Gastrocnemius medialis (tissue), 4 donors: ENCODE measurements at regions not wholly inside any gene's neighbourhood (a gene's known extent, or its start where the extent isn't known, plus 50 kb on each side); places are given as distances from the start of the nearest gene placed in this dataset.
A peak's percentile ranks its signal among the peaks of the same experiment; 100 is the strongest.

Source experiments
- ATAC-seq, 2 donors: fragments of 150-250 bp; one replicate each; pipeline ENCODE4 v1.9.1; 2016
- DNase-seq, 2 donors: peaks; one replicate each; pipeline ENCODE4 v3.0.0-alpha.2; 2019
- H3K27ac ChIP-seq, 4 donors: fragments of 200-600 bp; sonication (generic); 1 replicate in 1 of 4; 2 replicates in 3 of 4; pipeline ENCODE4 v1.5.1; 2016 to 2018; ENCODE audit warnings: mild to moderate bottlenecking in 2 of 4, moderate library complexity in 1 of 4
- H3K27me3 ChIP-seq, 3 donors: fragments of 200-600 bp; sonication (generic) in 2 of 3; 1 replicate in 1 of 3; 2 replicates in 2 of 3; pipeline versions ENCODE4 v1.5.1 to v1.6.0; 2016 to 2019; ENCODE audit warnings: mild to moderate bottlenecking in 1 of 3, moderate library complexity in 1 of 3
- H3K36me3 ChIP-seq, 2 donors: fragments of 200-600 bp; sonication (generic) in 1 of 2; one replicate each; pipeline ENCODE4 v1.5.1; 2017 to 2018
- H3K4me1 ChIP-seq, 2 donors: fragments of 200-600 bp; sonication (generic) in 1 of 2; one replicate each; pipeline ENCODE4 v1.5.1; 2016 to 2017; ENCODE audit warnings: mild to moderate bottlenecking in 2 of 2
- H3K4me3 ChIP-seq, 4 donors: fragments of 200-600 bp; sonication (generic) in 3 of 4; 1 replicate in 1 of 4; 2 replicates in 3 of 4; pipeline ENCODE4 v1.5.1; 2016 to 2019; ENCODE audit warnings: mild to moderate bottlenecking in 2 of 4
- H3K9me3 ChIP-seq, 3 donors: fragments of 200-600 bp; sonication (generic) in 2 of 3; 1 replicate in 1 of 3; 2 replicates in 2 of 3; pipeline ENCODE4 v1.5.1; 2016 to 2019
- CTCF ChIP-seq, 5 experiments: fragments of 450-650 bp in 3 of 5; fragments of 200-600 bp in 2 of 5; sonication (generic) in 2 of 5; IDR thresholded peaks in 4 of 5; conservative IDR thresholded peaks in 1 of 5; 1 replicate in 4 of 5; 2 replicates in 1 of 5; pipeline ENCODE4 v1.5.1; 2016 to 2019; ENCODE audit warnings: antibody characterized with exemption in 5 of 5, mild to moderate bottlenecking in 3 of 5, moderate library complexity in 3 of 5
- POLR2A ChIP-seq, 2 donors: fragments of 450-650 bp; IDR thresholded peaks; one replicate each; pipeline ENCODE4 v1.6.1; 2017; ENCODE audit warnings: antibody characterized with exemption in 2 of 2, mild to moderate bottlenecking in 2 of 2, moderate library complexity in 2 of 2
- in situ Hi-C, 4 donors: fragments of 200-750 bp; cut with MboI; loops; one replicate each; pipeline versions ENCODE4 v1.15.0 to v1.8.0; 2017; ENCODE audit warnings: low sequenced_read_pairs in 4 of 4
- intact Hi-C: fragments of 100-400 bp; cut with DNase I; formaldehyde crosslinking; loops from one replicate; pipeline ENCODE4 v1.15.1; 2023; ENCODE audit warnings: low total_unique reads

GRCh38 chr6:6810727-6811126 lies 222.2 kb downstream of the LY86 start:
- in situ Hi-C loops = no loop called here
- Histone ChIP-seq H3K9me3 (no peaks in the 10 kb centered on the region), H3K4me1 (peaks cover 0 to 7% of the 10 kb centered on the region in 2 donors), H3K4me3 (peak overlapping the region in 3 of 4 donors; percentile 35 to 42 (median 41)), H3K27me3 (no peaks in the 10 kb centered on the region), H3K36me3 (no peaks in the 10 kb centered on the region), H3K27ac (peak overlapping the region in 3 of 4 donors; percentile 6 to 48 (median 39))
- ATAC-seq (no peak), DNase-seq (no peak)
- TF ChIP-seq CTCF (IDR thresholded peaks at IDR 0.05 in 4 of 5, conservative IDR thresholded peaks at IDR 0.05 in 1 of 5) (no peak), POLR2A (IDR thresholded peaks at IDR 0.05) (no peak)
- intact Hi-C loops = loop anchor here (5.0 kb wide), 1 partner anchor 43 kb away; no protein-coding TSS in a partner anchor

GRCh38 chr6:6811128-6812009 lies 222.8 kb downstream of the LY86 start:
- TF ChIP-seq CTCF (IDR thresholded peaks at IDR 0.05 in 4 of 5, conservative IDR thresholded peaks at IDR 0.05 in 1 of 5) = no peak
- no peak for TF ChIP-seq POLR2A (IDR thresholded peaks at IDR 0.05)
- H3K4me1 ChIP-seq = peaks cover 0 to 7% of the 10 kb centered on the region in 2 donors
- H3K9me3 ChIP-seq = no peaks in the 10 kb centered on the region
- no peaks in the 10 kb centered on the region for H3K36me3 ChIP-seq
- DNase-seq (no peak), ATAC-seq (peak; percentile 47 to 64)
- intact Hi-C loops = loop anchor here (5.0 kb wide), 1 partner anchor 44 kb away; no protein-coding TSS in a partner anchor
- in situ Hi-C loops = no loop called here
- no peaks in the 10 kb centered on the region for H3K27me3 ChIP-seq
- H3K27ac ChIP-seq = peak overlapping the region in 3 of 4 donors; percentile 6 to 48 (median 39)
- peak overlapping the region; percentile 27 to 42 (median 38) for H3K4me3 ChIP-seq

- intact Hi-C loops = loop anchor here (5.0 kb wide), 1 partner anchor 45 kb away; no protein-coding TSS in a partner anchor
- no peak for TF ChIP-seq POLR2A (IDR thresholded peaks at IDR 0.05)
- TF ChIP-seq CTCF (IDR thresholded peaks at IDR 0.05 in 4 of 5, conservative IDR thresholded peaks at IDR 0.05 in 1 of 5) = no peak
- H3K4me1 ChIP-seq = peaks cover 0 to 7% of the 10 kb centered on the region in 2 donors
- H3K36me3 ChIP-seq = no peaks in the 10 kb centered on the region
- DNase-seq = no peak
- ATAC-seq = no peak
- no peaks in the 10 kb centered on the region for H3K27me3 ChIP-seq
- peak overlapping the region in 2 of 4 donors; percentile 6 to 39 for H3K27ac ChIP-seq
- H3K4me3 ChIP-seq = no peak overlapping the region
- in situ Hi-C loops = no loop called here
- no peaks in the 10 kb centered on the region for H3K9me3 ChIP-seq
Observed at GRCh38 chr6:6812427-6812826, 223.9 kb downstream of the LY86 start.

GRCh38 chr6:6815732-6816131 lies 227.2 kb downstream of the LY86 start:
- no peak overlapping the region for H3K27ac ChIP-seq
- H3K36me3 ChIP-seq = no peaks in the 10 kb centered on the region
- H3K4me1 ChIP-seq = peaks cover 0 to 5% of the 10 kb centered on the region in 2 donors
- no peaks in the 10 kb centered on the region for H3K9me3 ChIP-seq
- ATAC-seq (no peak), DNase-seq (no peak)
- H3K4me3 ChIP-seq = no peak overlapping the region
- TF ChIP-seq POLR2A (IDR thresholded peaks at IDR 0.05) (no peak), CTCF (IDR thresholded peaks at IDR 0.05 in 4 of 5, conservative IDR thresholded peaks at IDR 0.05 in 1 of 5) (no peak)
- intact Hi-C loops (no loop called here), in situ Hi-C loops (no loop called here)
- H3K27me3 ChIP-seq = no peaks in the 10 kb centered on the region
